ENCODE measurements at regions not wholly inside any gene's neighbourhood (a gene's known extent, or its start where the extent isn't known, plus 50 kb on each side); places are given as distances from the start of the nearest gene placed in this dataset.

GRCh38 chr11:96744697-96745096 lies 354.9 kb downstream of the JRKL start:
- no peak for TF ChIP-seq CTCF (IDR thresholded peaks at IDR 0.05; ENCODE audit: low read depth, low read length)
- no peak for TF ChIP-seq EZH2phosphoT487 (IDR thresholded peaks at IDR 0.05; ENCODE audit: low read depth)

All from OCI-LY3 (cell line).